WTC11 (cell line): ENCODE measurements at regions not wholly inside any gene's neighbourhood (a gene's known extent, or its start where the extent isn't known, plus 50 kb on each side); places are given as distances from the start of the nearest gene placed in this dataset.

Experiments
- CTCF ChIP-seq: fragments of 200-600 bp; IDR thresholded peaks from 2 replicates; pipeline ENCODE4 v1.8.0; 2022; ENCODE audit warnings: antibody characterized with exemption
- ETV6 ChIP-seq: sonication (generic); formaldehyde crosslinking; IDR thresholded peaks from 2 replicates; pipeline ENCODE4 v1.8.1; 2022; ENCODE audit warnings: mild to moderate bottlenecking, missing genetic modification reagents
- HMGA2 ChIP-seq: fragments of 250-450 bp; sonication (Bioruptor Pico); IDR thresholded peaks from 2 replicates; pipeline ENCODE4 v1.4.0; 2021; ENCODE audit warnings: mild to moderate bottlenecking, moderate library complexity
- USF1 ChIP-seq: sonication (generic); formaldehyde crosslinking; IDR thresholded peaks from 2 replicates; pipeline ENCODE4 v1.8.0; 2022; ENCODE audit warnings: mild to moderate bottlenecking, missing genetic modification reagents
- ZNF317 ChIP-seq: sonication (generic); formaldehyde crosslinking; IDR thresholded peaks from 2 replicates; pipeline ENCODE4 v1.8.1; 2023; ENCODE audit warnings: low read depth, mild to moderate bottlenecking, moderate library complexity, missing genetic modification reagents, borderline replicate concordance

- TF ChIP-seq HMGA2 (no peak), ZNF317 (CRISPR knock-in tag) (no peak), ETV6 (CRISPR knock-in tag) (no peak), USF1 (no peak), CTCF (no peak)
These were observed 640.7 kb upstream of the PTBP2 start for GRCh38 chr1:96080925-96081324.
